ENCODE measurements at regions not wholly inside any gene's neighbourhood (a gene's known extent, or its start where the extent isn't known, plus 50 kb on each side); places are given as distances from the start of the nearest gene placed in this dataset.

DNA sequence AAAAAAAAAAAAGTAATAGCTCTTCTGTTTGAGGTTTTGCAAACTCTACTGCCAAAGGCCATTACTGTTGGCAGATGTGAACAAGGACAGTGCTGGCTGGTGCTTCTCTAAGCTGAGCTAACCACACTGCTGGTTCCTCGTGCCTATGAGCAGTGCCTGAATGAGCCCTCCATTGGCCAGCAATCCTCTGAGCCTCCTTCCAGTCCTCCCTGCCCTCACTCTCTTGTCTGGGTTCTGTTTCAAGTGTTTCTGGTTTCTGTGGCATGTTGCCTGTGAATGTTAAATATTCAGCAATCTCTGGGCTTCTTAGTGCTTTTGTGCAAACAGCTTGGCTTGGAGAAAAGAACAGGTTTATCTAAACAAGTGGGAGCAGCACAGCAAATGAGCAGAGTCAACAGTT, 161.3 kb upstream of the AUTS2 start:
- TF ChIP-seq CHD1 (IDR thresholded peaks at IDR 0.05; ENCODE audit: low read depth, low read length) = no peak
- TF ChIP-seq MXI1 (IDR thresholded peaks at IDR 0.05; ENCODE audit: borderline replicate concordance, low read depth, low read length) = no peak
- TF ChIP-seq BHLHE40 (IDR thresholded peaks at IDR 0.05; ENCODE audit: low read depth, low read length) = no peak
- no peak for TF ChIP-seq POLR2A (IDR thresholded peaks at IDR 0.05; ENCODE audit: low read depth, low read length)
- TF ChIP-seq ELK1 (IDR thresholded peaks at IDR 0.05; ENCODE audit: borderline replicate concordance, low read depth, low read length) = no peak

Data from IMR-90 (cell line).